C4-2B (cell line): ENCODE measurements at regions not wholly inside any gene's neighbourhood (a gene's known extent, or its start where the extent isn't known, plus 50 kb on each side); places are given as distances from the start of the nearest gene placed in this dataset.

Experiments
- H3K27ac ChIP-seq: fragments of 450-650 bp; 2 replicates; pipeline ENCODE4 v1.5.1; 2017
- ZFX ChIP-seq: fragments of 450-650 bp; IDR thresholded peaks from 2 replicates; pipeline ENCODE4 v1.6.1; 2017
- TF ChIP-seq, protein P1 (sequence below): fragments of 450-650 bp; conservative IDR thresholded peaks from 2 replicates; pipeline ENCODE4 v1.5.1; 2017; ENCODE audit warnings: mild to moderate bottlenecking

DNA sequence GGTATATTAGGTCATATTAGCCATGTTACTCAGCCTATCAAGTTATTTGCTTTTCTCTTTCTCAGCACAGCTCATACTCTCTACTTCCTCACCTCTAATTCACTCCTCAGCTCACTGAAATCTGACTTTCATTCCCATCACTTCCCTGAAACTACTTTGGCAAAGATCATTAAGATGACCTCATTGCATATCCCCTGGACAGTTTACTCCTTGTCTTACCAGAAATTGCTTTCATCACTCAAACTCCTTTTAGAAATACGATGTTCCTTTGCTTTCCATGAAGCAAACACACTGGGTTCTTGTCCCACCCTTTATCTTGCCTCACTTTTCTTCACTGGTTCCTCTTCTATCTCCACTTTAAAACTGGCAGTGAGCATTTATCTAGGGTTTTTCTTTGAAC, 354.4 kb downstream of the TUSC7 start:
- no peak overlapping the region; the same call in 1 of the 2 replicates for H3K27ac ChIP-seq
- no peak for TF ChIP-seq ZFX
- TF ChIP-seq, protein P1, sequence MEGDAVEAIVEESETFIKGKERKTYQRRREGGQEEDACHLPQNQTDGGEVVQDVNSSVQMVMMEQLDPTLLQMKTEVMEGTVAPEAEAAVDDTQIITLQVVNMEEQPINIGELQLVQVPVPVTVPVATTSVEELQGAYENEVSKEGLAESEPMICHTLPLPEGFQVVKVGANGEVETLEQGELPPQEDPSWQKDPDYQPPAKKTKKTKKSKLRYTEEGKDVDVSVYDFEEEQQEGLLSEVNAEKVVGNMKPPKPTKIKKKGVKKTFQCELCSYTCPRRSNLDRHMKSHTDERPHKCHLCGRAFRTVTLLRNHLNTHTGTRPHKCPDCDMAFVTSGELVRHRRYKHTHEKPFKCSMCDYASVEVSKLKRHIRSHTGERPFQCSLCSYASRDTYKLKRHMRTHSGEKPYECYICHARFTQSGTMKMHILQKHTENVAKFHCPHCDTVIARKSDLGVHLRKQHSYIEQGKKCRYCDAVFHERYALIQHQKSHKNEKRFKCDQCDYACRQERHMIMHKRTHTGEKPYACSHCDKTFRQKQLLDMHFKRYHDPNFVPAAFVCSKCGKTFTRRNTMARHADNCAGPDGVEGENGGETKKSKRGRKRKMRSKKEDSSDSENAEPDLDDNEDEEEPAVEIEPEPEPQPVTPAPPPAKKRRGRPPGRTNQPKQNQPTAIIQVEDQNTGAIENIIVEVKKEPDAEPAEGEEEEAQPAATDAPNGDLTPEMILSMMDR: no peak

DNA sequence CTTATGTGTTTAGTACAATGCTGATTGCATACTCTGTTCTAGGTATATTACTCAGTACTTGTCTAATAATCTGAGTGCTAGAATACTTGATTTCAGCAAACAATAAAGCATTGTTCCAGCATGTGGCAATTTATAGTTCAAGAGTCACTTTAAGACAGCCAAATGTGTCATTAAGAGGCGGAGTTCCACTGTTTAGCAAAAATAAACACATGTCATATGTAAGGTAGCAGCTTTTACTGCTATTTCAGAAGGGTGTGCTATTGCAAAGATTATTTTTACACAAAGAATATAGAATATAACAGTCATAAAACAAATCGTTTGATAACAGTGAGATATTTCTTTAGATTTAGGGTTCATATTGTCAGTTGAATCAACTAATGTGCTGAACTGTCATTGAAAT, 358.7 kb downstream of the TUSC7 start:
- H3K27ac ChIP-seq: no peak overlapping the region
- TF ChIP-seq, protein P1: no peak
- TF ChIP-seq ZFX: no peak

DNA sequence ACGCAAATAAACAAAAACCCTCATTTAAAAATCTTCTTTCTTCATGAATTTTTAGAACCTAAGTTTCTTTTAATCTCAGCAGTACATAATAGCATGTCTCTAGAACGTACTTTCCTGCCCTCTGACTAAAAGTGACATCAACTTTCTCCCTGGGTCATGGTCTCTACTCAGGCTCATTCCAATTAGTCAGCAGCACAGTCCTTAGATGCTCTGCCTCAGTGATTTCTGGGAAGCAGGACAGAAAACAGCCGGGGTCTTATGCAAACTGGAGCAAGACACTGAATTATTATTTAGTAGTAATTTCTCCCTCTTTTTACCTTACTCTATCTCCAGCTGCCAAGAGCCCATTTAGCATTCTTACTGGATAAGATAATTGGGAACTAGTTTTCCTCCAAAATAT, 365.2 kb downstream of the TUSC7 start:
- no peak for TF ChIP-seq ZFX
- TF ChIP-seq, protein P1: no peak
- H3K27ac ChIP-seq: no peak overlapping the region

DNA sequence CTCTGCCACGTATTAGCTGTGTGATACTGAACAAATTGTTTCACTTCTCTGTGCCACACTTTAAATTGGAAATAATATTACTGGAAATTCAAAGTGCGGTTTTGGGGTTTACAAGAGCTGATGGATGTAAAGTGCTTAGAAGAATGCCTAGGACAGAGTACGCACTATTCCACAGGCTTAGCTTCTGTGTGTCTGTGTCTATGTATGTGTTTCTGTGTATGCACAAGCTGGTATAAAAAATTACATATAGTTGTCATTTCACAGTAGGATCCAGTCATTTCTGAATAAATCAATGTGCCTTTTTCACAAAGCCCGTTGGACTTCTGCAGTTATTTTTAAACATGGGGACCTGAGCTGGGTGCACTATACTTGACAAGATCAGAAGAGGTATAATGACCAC, 370.4 kb downstream of the TUSC7 start:
- TF ChIP-seq ZFX: no peak
- TF ChIP-seq, protein P1: no peak

DNA sequence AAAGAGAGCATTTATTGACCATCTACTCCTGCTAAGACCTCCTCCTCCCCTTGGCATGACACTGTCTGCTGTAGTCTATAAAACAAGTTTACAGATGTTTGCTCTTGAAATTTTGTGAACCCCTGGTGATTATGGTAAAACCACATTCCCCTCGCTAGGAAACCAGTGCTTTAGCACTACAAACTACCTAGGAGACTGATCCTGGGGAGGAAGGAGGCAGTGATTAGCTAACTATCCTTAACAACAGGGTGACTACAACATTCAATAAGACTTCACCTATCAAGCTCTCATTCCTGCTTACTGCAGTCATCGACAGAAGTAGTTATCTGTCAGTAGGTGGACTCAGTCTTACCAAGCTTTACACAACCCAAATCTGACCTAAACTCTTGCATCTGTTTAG, 371.3 kb downstream of the TUSC7 start:
- TF ChIP-seq, protein P1: no peak
- no peak for TF ChIP-seq ZFX
- no peak overlapping the region for H3K27ac ChIP-seq

More for the DNA sequence above, 370.4 kb downstream of the TUSC7 start:
- no peak overlapping the region for H3K27ac ChIP-seq

DNA sequence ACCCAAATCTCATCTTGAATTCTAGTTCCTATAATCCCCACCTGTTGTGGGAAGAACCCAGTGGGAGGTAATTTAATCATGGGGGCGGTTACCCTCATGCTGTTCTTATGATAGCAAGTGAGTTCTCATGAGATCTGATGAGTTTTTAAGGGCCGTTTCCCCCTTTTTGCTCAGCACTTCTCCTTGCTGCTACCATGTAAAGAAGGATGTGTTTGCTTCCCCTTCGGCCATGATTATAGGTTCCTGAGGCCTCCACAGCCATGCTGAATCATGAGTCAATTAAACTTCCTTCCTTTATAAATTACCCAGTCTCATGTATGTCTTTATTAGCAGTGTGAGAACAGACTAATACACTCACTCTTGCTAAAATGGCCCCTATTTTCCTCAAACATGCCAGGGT, 374.7 kb downstream of the TUSC7 start:
- no peak overlapping the region for H3K27ac ChIP-seq
- TF ChIP-seq, protein P1: no peak
- TF ChIP-seq ZFX: no peak

DNA sequence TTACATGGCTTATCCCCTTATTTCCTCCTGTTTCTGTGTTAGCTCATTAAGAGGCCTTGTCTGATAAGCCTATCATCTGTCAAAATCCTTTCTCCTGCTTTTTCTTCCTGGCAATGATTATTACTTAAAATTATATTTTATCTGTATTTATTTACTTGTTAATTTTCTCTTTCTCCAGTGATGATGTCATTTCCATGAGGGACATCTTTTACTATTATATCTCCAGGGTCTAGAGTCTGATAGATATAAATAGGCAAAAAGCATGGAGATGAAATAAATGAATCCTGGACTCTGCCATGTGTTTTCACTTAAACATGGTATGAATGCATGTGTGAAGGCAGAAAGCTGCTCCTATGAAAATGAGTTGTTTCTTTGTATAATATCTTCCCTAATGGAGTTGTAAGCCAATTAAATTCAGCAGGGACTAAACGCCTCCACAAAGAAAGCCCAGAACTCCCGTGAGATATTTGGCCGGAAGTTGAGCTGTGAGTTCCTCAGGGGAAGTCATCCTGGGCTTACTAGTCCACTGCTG, 375.2 kb downstream of the TUSC7 start:
- H3K27ac ChIP-seq: no peak overlapping the region
- no peak for TF ChIP-seq ZFX
- TF ChIP-seq, protein P1: no peak
